DMS114 treated with DMSO at 0.1 percent for 48 hours (cell line): ENCODE measurements at regions not wholly inside any gene's neighbourhood (a gene's known extent, or its start where the extent isn't known, plus 50 kb on each side); places are given as distances from the start of the nearest gene placed in this dataset.
A peak's percentile ranks its signal among the peaks of the same experiment; 100 is the strongest.
"Not testable (repeated sequence)": the region's sequence is repeated elsewhere in the genome, so short reads cannot be mapped to it uniquely, and the experiment has no call there.

Source experiments
- DNase-seq: peaks from one replicate; lab custom pipeline; 2025; ENCODE audit not compliant: unreplicated experiment; lab: John Stamatoyannopoulos, UW

GRCh38 chr7:148507787-148508186 lies 82.8 kb upstream of the C7orf33 start:
- DNase-seq: no peak

DNA sequence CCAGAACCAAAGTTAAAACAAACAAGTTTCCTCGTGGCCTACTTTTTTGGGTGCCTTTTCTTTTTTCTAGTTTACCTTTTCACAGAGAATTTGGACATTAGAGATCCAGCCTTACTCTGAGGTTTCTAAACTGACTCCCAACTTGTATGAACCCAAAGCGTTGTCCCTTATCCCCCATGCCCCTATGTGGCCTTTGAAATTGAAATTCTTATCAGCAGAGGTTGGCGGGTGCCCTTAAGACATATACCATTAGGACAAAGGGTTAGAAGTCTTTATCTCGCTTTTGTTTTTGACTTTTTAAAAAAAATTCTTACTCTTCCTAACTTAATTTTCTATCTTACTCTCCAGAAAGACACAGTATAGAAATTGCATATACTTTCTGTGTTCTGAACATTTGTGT lies 76.3 kb upstream of the C7orf33 start:
- DNase-seq: no peak

- no peak for DNase-seq
Measured at GRCh38 chr7:148515237-148515636, 75.3 kb upstream of the C7orf33 start.

GRCh38 chr7:148515728-148516695 lies 74.6 kb upstream of the C7orf33 start:
- DNase-seq: no peak

- not testable (repeated sequence) for DNase-seq
Measured at GRCh38 chr7:148519386-148519785, 71.2 kb upstream of the C7orf33 start.

GRCh38 chr7:148521271-148521670 lies 69.3 kb upstream of the C7orf33 start:
- DNase-seq: no peak

- DNase-seq: no peak
Measured at GRCh38 chr7:148523550-148523949, 67.0 kb upstream of the C7orf33 start.

- DNase-seq: no peak
Measured at GRCh38 chr7:148524479-148525224, 65.9 kb upstream of the C7orf33 start.

DNA sequence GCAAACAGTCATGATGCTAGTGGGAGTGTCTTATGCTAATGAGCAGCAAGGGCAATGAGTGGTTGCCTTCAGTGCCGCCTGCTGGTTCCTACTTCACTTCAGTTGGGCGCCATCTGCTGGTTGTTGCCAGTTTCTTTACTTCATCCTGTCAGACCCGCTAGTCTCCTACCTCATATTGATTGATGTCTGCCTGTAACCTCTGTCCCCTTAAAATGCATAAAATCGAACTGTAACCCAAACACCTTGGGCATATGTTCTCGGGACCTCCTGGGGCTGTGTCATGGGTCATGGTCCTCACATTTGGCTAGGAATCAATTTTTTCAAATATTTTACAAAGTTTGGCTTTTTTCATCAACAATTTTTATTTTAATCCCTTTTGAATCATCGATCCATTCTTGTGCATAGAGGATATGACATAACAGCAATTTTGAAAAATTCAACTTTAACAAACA lies 62.8 kb upstream of the C7orf33 start:
- DNase-seq: peak; percentile 20

DNA sequence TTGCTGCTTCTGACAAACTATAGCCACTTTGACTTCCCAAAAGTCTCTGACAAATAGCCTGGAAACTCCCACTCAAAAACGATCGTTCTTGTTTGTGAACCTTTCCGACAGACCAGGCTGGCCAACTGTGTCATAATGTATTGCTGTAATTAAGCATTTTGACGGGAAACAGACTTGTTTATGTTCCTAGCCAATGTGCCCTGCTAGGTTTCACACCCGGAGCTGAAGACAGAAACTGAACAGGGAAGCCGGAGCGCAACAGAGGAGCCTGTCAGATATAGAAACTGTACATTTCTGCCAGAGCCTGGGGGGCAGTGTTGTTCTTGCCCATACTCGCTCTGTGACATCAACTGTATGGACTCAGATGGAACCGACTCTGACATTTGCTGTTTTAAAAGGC lies 55.3 kb upstream of the C7orf33 start:
- DNase-seq: no peak

DNA sequence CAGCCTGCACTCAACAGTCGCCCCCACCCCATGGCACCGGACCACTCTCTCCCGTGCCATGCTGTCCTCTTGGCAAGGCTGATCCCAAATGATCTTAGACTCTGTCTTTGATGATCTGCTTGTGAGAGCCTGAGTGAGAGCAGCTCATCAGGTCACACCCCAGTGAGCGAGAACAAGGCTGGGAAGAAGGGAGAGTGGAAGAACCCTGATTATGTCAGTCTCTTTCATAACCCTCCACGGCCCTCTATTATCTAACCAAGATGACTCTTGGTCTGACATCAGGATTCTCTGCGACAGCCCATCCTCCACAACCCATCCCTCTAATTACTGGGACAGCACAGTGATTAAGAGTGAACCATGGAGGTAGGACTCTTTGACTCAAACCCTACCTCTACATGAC lies 53.1 kb upstream of the C7orf33 start:
- DNase-seq: no peak

DNA sequence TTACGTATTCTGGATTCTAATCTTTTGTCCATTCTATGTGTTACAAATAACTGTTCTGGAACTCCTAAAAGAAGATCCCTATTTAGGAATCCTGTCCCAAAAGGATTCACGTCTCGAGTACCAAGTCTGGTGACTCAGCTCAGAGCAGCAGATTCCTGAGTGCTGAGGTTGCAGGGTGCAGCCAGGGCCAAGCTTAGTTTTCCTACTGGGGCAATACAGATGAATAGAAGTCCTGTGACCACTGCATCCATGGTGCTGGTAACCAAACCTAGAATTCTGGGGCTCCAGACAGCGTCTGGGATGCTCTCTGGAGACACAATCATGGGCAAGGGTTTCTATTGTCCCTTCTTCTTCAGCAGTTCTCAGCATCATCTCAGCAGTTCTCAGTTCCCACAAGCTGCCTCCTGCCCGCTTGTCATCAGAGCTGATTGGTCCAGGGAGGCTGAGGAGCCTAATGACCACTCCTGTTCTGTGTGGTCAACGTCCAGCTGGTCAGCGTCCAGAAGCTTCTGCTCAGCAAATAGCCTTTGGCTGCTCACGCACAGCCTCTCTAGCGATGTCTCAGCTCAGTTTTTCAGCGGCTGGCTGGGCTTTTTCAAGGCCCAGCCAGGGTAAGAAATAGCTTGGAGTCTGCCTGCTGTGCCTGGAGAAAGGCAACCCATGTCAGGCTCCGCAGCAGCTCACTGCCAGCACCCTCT lies 50.4 kb upstream of the C7orf33 start:
- DNase-seq: no peak
